Astrocyte (in vitro differentiated cells and primary cell): ENCODE measurements at regions not wholly inside any gene's neighbourhood (a gene's known extent, or its start where the extent isn't known, plus 50 kb on each side); places are given as distances from the start of the nearest gene placed in this dataset.

Source experiments
- DNase-seq: peaks from one replicate; pipeline ENCODE4 v3.0.0-alpha.2; 2010; ENCODE audit warnings: low read depth
- FAIRE-seq: peaks from 2 replicates; lab custom pipeline; 2011; peaks lifted over from hg19 to GRCh38; lab: Jason Lieb, UNC
- H2AFZ ChIP-seq: 2 replicates; pipeline ENCODE4 v1.6.0; 2012; ENCODE audit warnings: low read depth, low read length, inconsistent platforms
- H3K27ac ChIP-seq: 2 replicates; pipeline ENCODE4 v1.5.1; 2011; ENCODE audit warnings: low read depth, low read length, inconsistent platforms
- H3K27me3 ChIP-seq: 2 replicates; pipeline ENCODE4 v1.6.0; 2011; ENCODE audit warnings: low read length, inconsistent platforms; ENCODE audit not compliant: insufficient read depth
- H3K36me3 ChIP-seq: 2 replicates; pipeline ENCODE4 v1.5.1; 2011; ENCODE audit warnings: low read length, inconsistent platforms; ENCODE audit not compliant: insufficient read depth
- H3K4me1 ChIP-seq: 2 replicates; pipeline ENCODE4 v1.5.1; 2011; ENCODE audit warnings: low read length, inconsistent platforms; ENCODE audit not compliant: insufficient read depth
- H3K4me2 ChIP-seq: 2 replicates; pipeline ENCODE4 v1.6.0; 2012; ENCODE audit warnings: low read length, inconsistent platforms
- H3K4me3 ChIP-seq: 2 replicates; pipeline ENCODE4 v1.5.1; 2011; ENCODE audit warnings: low read depth, mild to moderate bottlenecking, low read length, inconsistent platforms; ENCODE audit not compliant: insufficient read depth
- H3K79me2 ChIP-seq: 2 replicates; pipeline ENCODE4 v1.6.0; 2012; ENCODE audit warnings: mild to moderate bottlenecking, low read length, inconsistent platforms; ENCODE audit not compliant: insufficient read depth
- H3K9ac ChIP-seq: 2 replicates; pipeline ENCODE4 v1.6.0; 2012; ENCODE audit warnings: mild to moderate bottlenecking, low read length, inconsistent platforms
- H3K9me3 ChIP-seq: 2 replicates; pipeline ENCODE4 v1.5.1; 2012; ENCODE audit warnings: low read depth, mild to moderate bottlenecking, low read length, inconsistent platforms; ENCODE audit not compliant: insufficient read depth
- H4K20me1 ChIP-seq: 2 replicates; pipeline ENCODE4 v1.6.0; 2012; ENCODE audit warnings: low read length, inconsistent platforms; ENCODE audit not compliant: insufficient read depth
- H3K27ac Mint-ChIP-seq: one replicate; pipeline ENCODE4 v1.8.0; 2021; ENCODE audit warnings: mild to moderate bottlenecking, mixed read lengths; ENCODE audit not compliant: unreplicated experiment
- H3K27me3 Mint-ChIP-seq: one replicate; pipeline ENCODE4 v1.8.0; 2021; ENCODE audit warnings: low read depth, mixed read lengths; ENCODE audit not compliant: unreplicated experiment
- H3K36me3 Mint-ChIP-seq: one replicate; pipeline ENCODE4 v1.8.0; 2021; ENCODE audit warnings: low read depth, mixed read lengths; ENCODE audit not compliant: unreplicated experiment
- H3K4me1 Mint-ChIP-seq: one replicate; pipeline ENCODE4 v1.8.0; 2021; ENCODE audit warnings: low read depth, mixed read lengths; ENCODE audit not compliant: unreplicated experiment
- H3K4me3 Mint-ChIP-seq: one replicate; pipeline ENCODE4 v1.8.0; 2021; ENCODE audit warnings: mild to moderate bottlenecking, moderate library complexity, mixed read lengths; ENCODE audit not compliant: unreplicated experiment
- H3K9me3 Mint-ChIP-seq: one replicate; pipeline ENCODE4 v1.8.0; 2021; ENCODE audit warnings: mild to moderate bottlenecking, mixed read lengths; ENCODE audit not compliant: unreplicated experiment
- EZH2 ChIP-seq: IDR thresholded peaks from 2 replicates; pipeline ENCODE4 v1.6.1; 2012; ENCODE audit warnings: mild to moderate bottlenecking, low read length, inconsistent platforms; ENCODE audit not compliant: insufficient read depth
- TF ChIP-seq, protein P1 (sequence below): IDR thresholded peaks from 2 replicates; pipeline ENCODE4 v1.5.1; 2011; ENCODE audit warnings: low read depth, mild to moderate bottlenecking, inconsistent platforms, low read length, moderate library complexity; ENCODE audit not compliant: insufficient read depth

DNA sequence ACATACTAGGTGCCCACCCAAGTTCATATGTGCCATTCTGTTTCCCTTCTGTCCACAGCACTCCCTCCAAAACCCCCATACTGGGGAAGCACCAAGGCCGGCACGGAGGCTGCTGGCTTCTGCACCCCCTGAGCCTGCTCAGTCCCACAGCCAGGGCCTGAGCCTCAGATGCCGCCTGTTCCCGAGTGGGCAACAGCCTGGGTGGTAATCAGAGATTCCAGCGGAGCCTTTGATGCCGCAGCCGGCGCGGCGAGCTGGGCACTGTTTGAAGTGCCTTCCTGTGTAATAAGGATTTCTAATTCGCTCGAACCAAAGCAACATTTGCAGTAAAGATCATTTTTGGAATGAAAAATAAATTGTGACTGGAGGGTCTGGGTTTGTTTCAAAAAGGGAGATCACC lies 460.3 kb downstream of the SOX6 start:
- Mint-ChIP-seq H3K36me3 (peaks cover 2% of the 10 kb centered on the region), H3K27me3 (peaks cover 18% of the 10 kb centered on the region), H3K9me3 (peaks cover 2% of the 10 kb centered on the region), H3K27ac (no peak overlapping the region), H3K4me1 (peaks cover 19% of the 10 kb centered on the region), H3K4me3 (no peak overlapping the region)
- H3K79me2 ChIP-seq: no peaks in the 10 kb centered on the region
- no peaks in the 10 kb centered on the region for H3K36me3 ChIP-seq
- no peak overlapping the region for H3K4me2 ChIP-seq
- H3K4me1 ChIP-seq: peaks cover 17% of the 10 kb centered on the region
- H3K27me3 ChIP-seq: no peaks in the 10 kb centered on the region
- no peaks in the 10 kb centered on the region for H3K9me3 ChIP-seq
- DNase-seq: no peak
- H4K20me1 ChIP-seq: no peaks in the 10 kb centered on the region
- no peak overlapping the region for H3K27ac ChIP-seq
- no peak for TF ChIP-seq EZH2
- TF ChIP-seq, protein P1, sequence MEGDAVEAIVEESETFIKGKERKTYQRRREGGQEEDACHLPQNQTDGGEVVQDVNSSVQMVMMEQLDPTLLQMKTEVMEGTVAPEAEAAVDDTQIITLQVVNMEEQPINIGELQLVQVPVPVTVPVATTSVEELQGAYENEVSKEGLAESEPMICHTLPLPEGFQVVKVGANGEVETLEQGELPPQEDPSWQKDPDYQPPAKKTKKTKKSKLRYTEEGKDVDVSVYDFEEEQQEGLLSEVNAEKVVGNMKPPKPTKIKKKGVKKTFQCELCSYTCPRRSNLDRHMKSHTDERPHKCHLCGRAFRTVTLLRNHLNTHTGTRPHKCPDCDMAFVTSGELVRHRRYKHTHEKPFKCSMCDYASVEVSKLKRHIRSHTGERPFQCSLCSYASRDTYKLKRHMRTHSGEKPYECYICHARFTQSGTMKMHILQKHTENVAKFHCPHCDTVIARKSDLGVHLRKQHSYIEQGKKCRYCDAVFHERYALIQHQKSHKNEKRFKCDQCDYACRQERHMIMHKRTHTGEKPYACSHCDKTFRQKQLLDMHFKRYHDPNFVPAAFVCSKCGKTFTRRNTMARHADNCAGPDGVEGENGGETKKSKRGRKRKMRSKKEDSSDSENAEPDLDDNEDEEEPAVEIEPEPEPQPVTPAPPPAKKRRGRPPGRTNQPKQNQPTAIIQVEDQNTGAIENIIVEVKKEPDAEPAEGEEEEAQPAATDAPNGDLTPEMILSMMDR: no peak
- H3K9ac ChIP-seq: no peak overlapping the region
- H2AFZ ChIP-seq: no peak overlapping the region
- H3K4me3 ChIP-seq: no peak overlapping the region
- no peak for FAIRE-seq

DNA sequence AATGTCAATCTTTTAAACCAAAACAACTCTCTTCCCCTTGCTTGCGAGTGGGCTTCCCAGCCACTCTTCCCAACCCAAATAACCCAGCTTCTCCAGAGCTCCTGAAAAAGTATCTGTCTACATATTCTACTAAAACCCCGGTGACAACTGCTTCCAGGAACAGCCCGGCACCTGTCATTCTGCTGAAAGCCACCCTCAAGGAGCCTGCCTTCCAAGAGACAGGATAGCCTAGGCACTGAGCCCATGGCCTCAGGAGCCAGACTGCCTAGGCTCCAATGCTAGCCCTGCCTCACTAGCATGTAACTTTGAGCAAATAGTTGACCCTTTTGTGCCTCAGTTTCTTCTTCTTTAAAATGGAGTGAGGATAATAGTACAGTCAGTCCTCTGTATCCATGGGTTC lies 459.8 kb downstream of the SOX6 start:
- H3K9me3 Mint-ChIP-seq: peaks cover 2% of the 10 kb centered on the region
- H3K27me3 ChIP-seq: no peaks in the 10 kb centered on the region
- peaks cover 2% of the 10 kb centered on the region for H3K36me3 Mint-ChIP-seq

More for the DNA sequence above, 459.8 kb downstream of the SOX6 start:
- no peak overlapping the region for H3K4me3 Mint-ChIP-seq
- Histone ChIP-seq H3K27ac (no peak overlapping the region), H3K4me2 (no peak overlapping the region), H3K4me3 (no peak overlapping the region), H3K9me3 (no peaks in the 10 kb centered on the region), H3K4me1 (peaks cover 17% of the 10 kb centered on the region), H3K9ac (no peak overlapping the region), H3K36me3 (no peaks in the 10 kb centered on the region), H2AFZ (no peak overlapping the region), H4K20me1 (no peaks in the 10 kb centered on the region), H3K79me2 (no peaks in the 10 kb centered on the region)
- no peak for DNase-seq
- H3K27ac Mint-ChIP-seq: no peak overlapping the region
- peaks cover 17% of the 10 kb centered on the region for H3K27me3 Mint-ChIP-seq
- TF ChIP-seq, protein P1: no peak
- TF ChIP-seq EZH2: no peak
- H3K4me1 Mint-ChIP-seq: peaks cover 19% of the 10 kb centered on the region
- no peak for FAIRE-seq
